Transverse colon (tissue), 4 donors: ENCODE measurements at regions not wholly inside any gene's neighbourhood (a gene's known extent, or its start where the extent isn't known, plus 50 kb on each side); places are given as distances from the start of the nearest gene placed in this dataset.

Experiments
- DNase-seq: peaks from one replicate; pipeline ENCODE4 v3.0.0-alpha.2; 2019
- H3K27ac ChIP-seq, 4 donors: fragments of 200-600 bp; sonication (generic); 2 replicates each; pipeline ENCODE4 v1.5.1; 2016 to 2018; ENCODE audit warnings: inconsistent platforms in 4 of 4
- H3K27me3 ChIP-seq: fragments of 200-600 bp; sonication (generic); 2 replicates; pipeline ENCODE4 v1.5.1; 2017; ENCODE audit warnings: inconsistent platforms
- H3K36me3 ChIP-seq, 4 donors: fragments of 200-600 bp; sonication (generic); 2 replicates each; pipeline ENCODE4 v1.5.1; 2017 to 2019; ENCODE audit warnings: inconsistent platforms in 4 of 4
- H3K4me1 ChIP-seq, 4 donors: fragments of 200-600 bp; sonication (generic); 2 replicates each; pipeline ENCODE4 v1.5.1; 2017 to 2020; ENCODE audit warnings: inconsistent platforms in 4 of 4
- H3K4me3 ChIP-seq, 4 donors: fragments of 200-600 bp; sonication (generic); 1 replicate in 1 of 4; 2 replicates in 3 of 4; pipeline versions ENCODE4 v1.5.1 to v1.6.1; 2017 to 2019; ENCODE audit warnings: inconsistent platforms in 4 of 4
- H3K9me3 ChIP-seq, 2 donors: fragments of 200-600 bp; sonication (generic); 2 replicates each; pipeline ENCODE4 v1.5.1; 2017 to 2019; ENCODE audit warnings: inconsistent platforms in 2 of 2
- CTCF ChIP-seq, 5 experiments: fragments of 200-600 bp in 3 of 5; fragments of 450-650 bp in 2 of 5; sonication (generic) in 3 of 5; IDR thresholded peaks; 1 replicate in 2 of 5; 2 replicates in 3 of 5; pipeline ENCODE4 v1.5.1; 2016 to 2017; ENCODE audit warnings: antibody characterized with exemption in 5 of 5, inconsistent platforms in 3 of 5, mild to moderate bottlenecking in 2 of 5, moderate library complexity in 1 of 5
- EP300 ChIP-seq: sonication (generic); formaldehyde crosslinking; IDR thresholded peaks from one replicate; pipeline ENCODE4 v1.6.1; 2017; ENCODE audit warnings: antibody characterized with exemption, low read depth
- POLR2A ChIP-seq: fragments of 450-650 bp; IDR thresholded peaks from one replicate; pipeline ENCODE4 v1.6.1; 2016; ENCODE audit warnings: antibody characterized with exemption, mild to moderate bottlenecking, moderate library complexity
- POLR2AphosphoS5 ChIP-seq, 3 donors: sonication (generic); formaldehyde crosslinking; IDR thresholded peaks; one replicate each; pipeline ENCODE4 v1.6.1; 2016; ENCODE audit warnings: antibody characterized with exemption in 3 of 3
- WGBS, 2 donors: methylation state at CpG; one replicate each; pipeline ENCODE4 v1.1.5; 2018; ENCODE audit warnings: low coverage in 1 of 2; 5-methylcytosine and 5-hydroxymethylcytosine counted together
- in situ Hi-C, 4 donors: fragments of 200-750 bp; cut with MboI; loops; one replicate each; pipeline versions ENCODE4 v1.15.0 to v1.15.1; 2017; ENCODE audit warnings: low sequenced_read_pairs in 3 of 4, low pct_ligation_motif_present in 1 of 4, low pct_unique_long_range_greater_than_20kb in 1 of 4
- intact Hi-C: fragments of 100-400 bp; cut with DNase I; formaldehyde crosslinking; loops from one replicate; pipeline ENCODE4 v1.15.1; 2023; ENCODE audit warnings: low total_unique reads

GRCh38 chr6:113128661-113129060, 728.5 kb upstream of the MARCKS start:
- 69 to 77% methylated on average over 3 of the region's 3 CpGs for WGBS, 2 donors
- no peaks in the 10 kb centered on the region for H3K27me3 ChIP-seq
- intact Hi-C loops (no loop called here), in situ Hi-C loops (no loop called here)
- TF ChIP-seq CTCF (IDR thresholded peaks at IDR 0.05): no peak
- no peak overlapping the region for H3K4me3 ChIP-seq
- DNase-seq: no peak
- H3K36me3 ChIP-seq: no peaks in the 10 kb centered on the region
- H3K4me1 ChIP-seq: no peaks in the 10 kb centered on the region
- no peak overlapping the region for H3K27ac ChIP-seq
- no peaks in the 10 kb centered on the region for H3K9me3 ChIP-seq

- no peak overlapping the region for H3K4me3 ChIP-seq
- in situ Hi-C loops: no loop called here
- H3K4me1 ChIP-seq: no peaks in the 10 kb centered on the region
- WGBS, 2 donors: 66% methylated on average over 2 of the region's 2 CpGs
- no peak for DNase-seq
- H3K9me3 ChIP-seq: no peaks in the 10 kb centered on the region
- H3K36me3 ChIP-seq: no peaks in the 10 kb centered on the region
- TF ChIP-seq EP300 (no peak), CTCF (IDR thresholded peaks at IDR 0.05) (no peak), POLR2AphosphoS5 (IDR thresholded peaks at IDR 0.05) (no peak), POLR2A (no peak)
- H3K27me3 ChIP-seq: no peaks in the 10 kb centered on the region
- no peak overlapping the region for H3K27ac ChIP-seq
- intact Hi-C loops: no loop called here
These were observed 727.2 kb upstream of the MARCKS start for GRCh38 chr6:113129991-113130390.

DNA sequence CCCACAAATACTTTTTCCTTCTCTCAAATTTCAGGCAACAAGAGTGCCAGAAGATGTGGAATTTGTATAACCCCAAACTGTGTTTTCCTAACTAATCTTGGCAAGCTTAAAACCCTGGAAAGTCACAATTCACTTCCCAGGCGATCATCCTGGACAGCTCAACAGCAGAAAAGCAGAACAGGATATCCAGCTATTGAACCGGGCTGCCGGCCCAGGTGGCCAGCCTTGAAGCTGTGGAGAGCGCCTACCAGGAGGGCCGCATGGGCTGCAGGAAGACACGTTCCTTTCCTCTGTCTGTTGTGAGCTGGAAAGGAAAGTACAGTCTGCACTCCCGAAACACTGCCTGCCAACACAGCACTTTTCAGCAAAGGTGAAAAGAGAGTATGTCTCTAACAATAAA, 719.7 kb upstream of the MARCKS start:
- 55 to 67% methylated on average over 1 to 7 of the region's 7 CpGs for WGBS, 2 donors
- in situ Hi-C loops (no loop called here), intact Hi-C loops (no loop called here)
- Histone ChIP-seq H3K27ac (no peak overlapping the region), H3K27me3 (no peaks in the 10 kb centered on the region), H3K4me3 (no peak overlapping the region), H3K36me3 (no peaks in the 10 kb centered on the region), H3K4me1 (no peaks in the 10 kb centered on the region), H3K9me3 (no peaks in the 10 kb centered on the region)
- DNase-seq: no peak
- TF ChIP-seq POLR2AphosphoS5 (IDR thresholded peaks at IDR 0.05) (no peak), POLR2A (no peak), CTCF (IDR thresholded peaks at IDR 0.05) (no peak), EP300 (no peak)

GRCh38 chr6:113140721-113141120, 716.4 kb upstream of the MARCKS start:
- H3K9me3 ChIP-seq: no peaks in the 10 kb centered on the region
- H3K4me1 ChIP-seq: no peaks in the 10 kb centered on the region
- TF ChIP-seq CTCF (IDR thresholded peaks at IDR 0.05): no peak
- no peak for TF ChIP-seq EP300
- TF ChIP-seq POLR2AphosphoS5 (IDR thresholded peaks at IDR 0.05): no peak
- no peak for TF ChIP-seq POLR2A
- no peak overlapping the region for H3K4me3 ChIP-seq
- 63 to 72% methylated on average over 1 to 2 of the region's 2 CpGs for WGBS, 2 donors
- no peak for DNase-seq
- H3K27me3 ChIP-seq: no peaks in the 10 kb centered on the region
- no peaks in the 10 kb centered on the region for H3K36me3 ChIP-seq
- H3K27ac ChIP-seq: no peak overlapping the region
- intact Hi-C loops (no loop called here), in situ Hi-C loops (no loop called here)
